ENCODE measurements at regions not wholly inside any gene's neighbourhood (a gene's known extent, or its start where the extent isn't known, plus 50 kb on each side); places are given as distances from the start of the nearest gene placed in this dataset.
"Not testable (repeated sequence)": the region's sequence is repeated elsewhere in the genome, so short reads cannot be mapped to it uniquely, and the experiment has no call there.

GRCh38 chr13:44796597-44797490 is 192.4 kb downstream of the NUFIP1 start:
- Mint-ChIP-seq H3K4me3 (no peak overlapping the region), H3K27me3 (ENCODE audit: low read depth in 3 of 3) (peaks cover 0 to 2% (median 0%) of the 10 kb centered on the region in 3 donors), H3K4me1 (no peaks in the 10 kb centered on the region), H3K27ac (no peak overlapping the region), H3K9me3 (no peaks in the 10 kb centered on the region), H3K36me3 (no peaks in the 10 kb centered on the region)
- no peak for DNase-seq

DNA sequence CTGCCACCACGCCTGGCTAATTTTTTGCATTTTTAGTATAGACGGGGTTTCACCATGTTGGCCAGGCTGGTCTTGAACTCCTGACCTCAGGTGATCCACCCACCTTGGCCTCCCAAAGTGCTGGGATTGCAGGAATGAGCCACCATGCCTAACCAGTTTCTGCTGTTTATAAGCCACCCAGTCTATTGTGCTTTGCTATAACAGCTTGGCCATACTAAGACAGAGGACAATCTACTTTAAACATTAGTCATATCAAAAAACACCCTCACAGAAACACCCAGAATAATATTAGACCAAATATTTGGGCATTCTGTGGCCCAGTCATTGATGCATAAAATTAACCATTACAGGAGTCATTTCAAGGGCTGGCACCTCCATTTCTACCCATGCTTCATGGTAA is 193.2 kb downstream of the NUFIP1 start:
- H3K27me3 Mint-ChIP-seq (ENCODE audit: low read depth in 3 of 3); H3K36me3 Mint-ChIP-seq; H3K9me3 Mint-ChIP-seq; DNase-seq; H3K4me1 Mint-ChIP-seq; H3K27ac Mint-ChIP-seq; H3K4me3 Mint-ChIP-seq: not testable (repeated sequence)

DNA sequence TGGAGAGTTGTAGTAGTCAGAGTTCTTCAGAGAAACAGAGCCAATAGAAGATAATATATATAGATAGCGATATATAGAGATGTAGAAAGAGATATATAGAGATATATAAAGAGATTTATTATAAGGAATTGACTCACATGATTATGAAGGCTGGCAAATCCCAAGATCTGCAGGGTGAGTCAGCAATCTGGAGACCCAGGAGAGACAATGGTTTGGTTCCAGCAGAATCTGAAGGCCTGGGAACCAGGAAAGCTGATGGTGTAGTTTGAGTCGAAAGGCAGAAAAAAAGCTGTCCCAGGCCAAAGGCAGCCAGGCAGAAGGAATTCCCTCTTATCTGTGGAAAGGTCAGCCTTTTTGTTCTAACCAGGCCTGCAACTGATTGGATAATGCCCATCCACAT is 194.1 kb downstream of the NUFIP1 start:
- no peaks in the 10 kb centered on the region for H3K36me3 Mint-ChIP-seq
- DNase-seq, result no peak
- no peaks in the 10 kb centered on the region for H3K27me3 Mint-ChIP-seq (ENCODE audit: low read depth in 3 of 3)
- H3K4me1 Mint-ChIP-seq, result no peaks in the 10 kb centered on the region
- no peaks in the 10 kb centered on the region for H3K9me3 Mint-ChIP-seq
- no peak overlapping the region for H3K27ac Mint-ChIP-seq
- no peak overlapping the region for H3K4me3 Mint-ChIP-seq

DNA sequence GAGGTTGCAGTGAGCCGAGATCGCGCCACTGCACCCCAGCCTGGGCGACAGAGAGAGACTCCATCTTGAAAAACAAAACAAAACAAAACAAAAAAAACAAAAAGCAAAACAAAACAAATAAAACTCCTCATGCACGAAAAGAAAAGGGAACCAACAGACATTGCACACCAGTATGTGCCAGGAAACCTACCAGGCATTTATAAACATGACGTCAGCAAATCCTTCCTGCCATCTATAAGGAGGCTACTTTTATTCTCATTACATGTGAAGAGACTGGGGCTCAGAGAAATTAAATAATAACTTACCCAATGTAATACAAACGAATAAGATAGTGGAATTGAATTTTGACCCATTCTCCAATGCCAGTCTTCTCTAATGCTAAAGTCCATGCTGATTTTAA is 197.2 kb downstream of the NUFIP1 start:
- no peak overlapping the region for H3K27ac Mint-ChIP-seq
- H3K4me1 Mint-ChIP-seq, result no peaks in the 10 kb centered on the region
- no peak for DNase-seq
- H3K4me3 Mint-ChIP-seq, result no peak overlapping the region
- H3K27me3 Mint-ChIP-seq (ENCODE audit: low read depth in 3 of 3), result peaks cover 0 to 5% (median 0%) of the 10 kb centered on the region in 3 donors
- H3K36me3 Mint-ChIP-seq, result no peaks in the 10 kb centered on the region
- no peaks in the 10 kb centered on the region for H3K9me3 Mint-ChIP-seq

DNA sequence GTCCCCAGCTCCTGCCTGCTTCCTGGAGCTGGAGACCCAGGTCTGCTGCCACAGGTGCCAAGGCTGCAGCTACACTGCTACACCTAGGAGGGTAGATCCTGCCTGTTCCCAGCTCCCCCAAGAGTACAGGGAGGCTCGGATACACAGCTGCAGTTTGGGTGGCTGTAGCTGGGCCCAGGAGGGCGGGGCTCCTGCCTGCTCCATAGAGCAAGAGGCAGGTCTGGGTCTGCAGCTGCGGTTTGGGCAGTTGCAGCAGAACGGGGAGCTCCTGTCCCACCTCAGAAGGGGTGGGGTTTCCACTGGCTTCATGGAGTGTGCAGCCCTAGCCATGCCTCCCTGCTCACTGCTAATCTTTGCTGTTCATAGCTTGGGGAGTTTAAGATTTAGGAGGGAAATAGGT is 199.0 kb downstream of the NUFIP1 start:
- H3K4me1 Mint-ChIP-seq, result no peaks in the 10 kb centered on the region
- H3K36me3 Mint-ChIP-seq, result no peaks in the 10 kb centered on the region
- H3K27ac Mint-ChIP-seq, result no peak overlapping the region
- peaks cover 0 to 5% (median 0%) of the 10 kb centered on the region in 3 donors for H3K27me3 Mint-ChIP-seq (ENCODE audit: low read depth in 3 of 3)
- H3K4me3 Mint-ChIP-seq, result no peak overlapping the region
- DNase-seq, result no peak
- no peaks in the 10 kb centered on the region for H3K9me3 Mint-ChIP-seq

DNA sequence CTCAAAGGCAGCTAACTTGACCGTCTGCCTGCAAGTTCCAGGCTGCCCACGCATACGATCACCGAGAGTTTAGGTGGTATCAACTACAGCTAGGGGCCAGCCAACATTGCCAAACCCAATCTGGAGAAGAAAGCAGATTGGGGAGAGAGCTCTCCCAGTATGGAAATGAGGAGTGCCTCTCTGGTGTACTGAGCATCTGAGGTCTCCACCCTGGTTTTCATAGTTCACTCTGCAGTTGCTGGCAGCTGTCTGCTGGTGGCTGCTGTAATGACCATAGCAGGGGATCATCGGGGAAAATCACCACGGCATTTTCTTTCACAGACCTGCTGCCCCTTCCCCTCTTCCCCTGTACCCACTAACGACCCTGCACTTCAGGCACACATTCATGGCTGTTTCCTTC is 201.7 kb downstream of the NUFIP1 start:
- Mint-ChIP-seq H3K27me3 (ENCODE audit: low read depth in 3 of 3) (peaks cover 0 to 5% (median 0%) of the 10 kb centered on the region in 3 donors), H3K4me3 (no peak overlapping the region), H3K27ac (no peak overlapping the region), H3K9me3 (no peaks in the 10 kb centered on the region), H3K36me3 (no peaks in the 10 kb centered on the region), H3K4me1 (no peaks in the 10 kb centered on the region)
- no peak for DNase-seq

DNA sequence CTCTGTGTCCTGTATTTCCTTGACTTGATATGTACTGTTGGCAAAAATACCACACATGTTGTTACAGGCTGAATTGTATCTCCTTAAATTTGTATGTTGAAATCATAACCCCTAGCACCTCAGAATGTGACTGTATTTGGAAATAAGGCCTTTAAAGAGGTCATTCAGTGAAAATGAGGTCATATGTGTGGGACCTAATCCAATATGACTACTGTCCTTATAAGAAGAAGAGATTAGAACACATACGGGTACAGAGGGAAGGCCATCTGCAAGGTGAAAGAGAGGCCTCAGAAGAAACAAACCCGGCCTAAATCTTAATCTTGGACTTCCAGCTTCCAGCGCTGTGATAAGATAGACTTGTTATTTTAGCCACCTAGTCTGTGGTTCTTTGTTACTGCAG is 202.5 kb downstream of the NUFIP1 start:
- Mint-ChIP-seq H3K27ac (no peak overlapping the region), H3K36me3 (no peaks in the 10 kb centered on the region), H3K9me3 (no peaks in the 10 kb centered on the region), H3K4me1 (no peaks in the 10 kb centered on the region), H3K4me3 (no peak overlapping the region), H3K27me3 (ENCODE audit: low read depth in 3 of 3) (peaks cover 0 to 5% (median 0%) of the 10 kb centered on the region in 3 donors)
- no peak for DNase-seq

DNA sequence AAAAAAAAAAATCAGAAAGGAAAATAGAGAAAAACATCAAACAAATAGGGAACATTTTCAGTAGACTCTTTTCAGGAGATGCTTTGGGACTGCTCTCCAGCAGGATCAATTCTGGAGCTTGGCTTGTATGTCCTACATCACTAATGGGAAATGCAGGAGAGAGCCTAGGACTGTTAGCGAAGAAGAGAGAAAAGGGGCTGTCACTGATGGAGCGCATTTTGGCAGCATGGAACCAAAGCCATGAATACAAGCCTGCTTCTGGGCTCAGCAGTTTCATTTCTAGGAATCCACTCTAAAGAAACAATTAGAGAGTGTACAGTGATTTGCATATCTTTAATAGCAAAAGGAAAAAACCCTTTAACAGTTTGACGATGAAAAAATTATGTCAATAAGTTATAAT is 203.9 kb downstream of the NUFIP1 start:
- H3K4me3 Mint-ChIP-seq, result no peak overlapping the region
- DNase-seq, result no peak

GRCh38 chr13:44784708-44785080 is 204.6 kb downstream of the NUFIP1 start:
- no peaks in the 10 kb centered on the region for H3K9me3 Mint-ChIP-seq
- H3K4me3 Mint-ChIP-seq, result no peak overlapping the region
- no peak overlapping the region for H3K27ac Mint-ChIP-seq
- H3K4me1 Mint-ChIP-seq, result no peaks in the 10 kb centered on the region
- H3K27me3 Mint-ChIP-seq (ENCODE audit: low read depth in 3 of 3), result peaks cover 0 to 8% (median 0%) of the 10 kb centered on the region in 3 donors
- H3K36me3 Mint-ChIP-seq, result no peaks in the 10 kb centered on the region
- no peak for DNase-seq

More for the DNA sequence above, 203.9 kb downstream of the NUFIP1 start:
- H3K4me1 Mint-ChIP-seq, result no peaks in the 10 kb centered on the region
- H3K36me3 Mint-ChIP-seq, result no peaks in the 10 kb centered on the region
- H3K9me3 Mint-ChIP-seq, result no peaks in the 10 kb centered on the region
- H3K27me3 Mint-ChIP-seq (ENCODE audit: low read depth in 3 of 3), result peaks cover 0 to 8% (median 0%) of the 10 kb centered on the region in 3 donors
- H3K27ac Mint-ChIP-seq, result no peak overlapping the region

GRCh38 chr13:44783994-44784707 is 205.1 kb downstream of the NUFIP1 start:
- no peak for DNase-seq
- Mint-ChIP-seq H3K4me1 (no peaks in the 10 kb centered on the region), H3K4me3 (no peak overlapping the region), H3K27ac (no peak overlapping the region), H3K9me3 (no peaks in the 10 kb centered on the region), H3K27me3 (ENCODE audit: low read depth in 3 of 3) (peaks cover 0 to 8% (median 0%) of the 10 kb centered on the region in 3 donors), H3K36me3 (no peaks in the 10 kb centered on the region)

DNA sequence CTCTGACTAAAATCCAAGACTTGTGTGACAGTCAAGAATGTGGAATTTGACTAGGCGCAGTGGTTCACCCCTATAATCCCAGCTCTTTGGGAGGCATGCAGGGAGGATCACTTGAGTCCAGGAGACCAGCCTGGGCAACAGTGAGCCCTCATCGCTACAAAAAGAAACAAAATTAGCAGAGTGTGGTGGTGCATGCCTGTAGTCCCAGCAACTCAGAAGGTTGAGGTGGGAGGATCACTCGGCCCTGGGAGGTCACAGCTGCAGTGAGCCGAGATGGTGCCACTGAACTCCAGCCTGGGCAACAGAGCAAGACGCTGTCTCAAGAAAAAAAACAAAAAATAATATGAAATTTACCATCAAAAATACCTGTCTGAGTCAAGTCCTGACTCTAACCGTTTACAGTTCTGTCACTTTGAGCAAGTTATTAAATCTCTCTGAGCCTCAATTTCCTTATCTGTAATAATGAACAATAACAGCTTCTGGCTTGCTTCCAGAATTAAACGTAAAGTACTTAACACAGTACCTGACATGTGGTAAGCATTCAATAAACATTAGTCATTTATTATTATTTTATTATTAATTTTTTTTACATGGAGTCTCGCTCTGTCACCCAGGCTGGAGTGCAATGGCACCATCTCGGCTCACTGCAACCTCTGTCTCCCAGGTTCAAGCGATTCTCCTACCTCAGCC is 204.6 kb upstream of the TSC22D1 start:
- Mint-ChIP-seq H3K4me1 (no peaks in the 10 kb centered on the region), H3K27me3 (ENCODE audit: low read depth in 3 of 3) (peaks cover 0 to 5% (median 0%) of the 10 kb centered on the region in 3 donors), H3K9me3 (no peaks in the 10 kb centered on the region), H3K36me3 (no peaks in the 10 kb centered on the region), H3K4me3 (no peak overlapping the region), H3K27ac (no peak overlapping the region)
- DNase-seq, result no peak

DNA sequence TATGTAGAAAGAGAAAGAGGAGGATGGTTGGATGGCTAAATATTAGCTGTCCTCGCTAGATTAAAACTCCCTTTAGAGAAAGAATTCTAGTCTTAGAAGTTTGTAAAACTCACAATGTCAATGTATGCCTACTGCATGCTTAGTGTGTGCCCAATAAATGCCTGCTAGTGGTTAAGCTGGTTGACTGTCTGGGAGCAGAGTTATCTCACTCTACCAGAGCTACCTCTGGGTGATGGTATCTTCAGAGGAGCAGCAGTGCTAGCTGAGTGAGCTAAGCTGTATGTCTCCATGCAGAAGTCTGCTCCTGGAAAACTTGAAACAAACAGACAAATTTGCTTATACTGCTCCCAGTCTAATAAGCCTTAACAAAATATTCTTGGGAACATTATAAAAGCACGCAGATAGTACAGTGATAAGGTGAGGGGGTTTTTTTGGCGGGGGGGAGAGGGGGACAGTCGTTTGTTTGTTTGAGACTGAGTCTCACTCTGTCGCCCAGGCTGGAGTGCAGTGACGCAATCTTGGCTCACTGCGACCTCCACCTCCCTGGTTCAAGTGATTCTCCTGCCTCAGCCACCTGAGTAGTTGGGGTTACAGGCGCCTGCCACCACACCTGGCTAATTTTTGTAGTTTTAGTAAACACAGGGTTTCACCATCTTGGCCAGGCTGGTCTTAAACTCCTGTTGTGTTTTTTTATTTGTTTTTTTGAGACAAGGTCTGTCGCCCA is 202.8 kb upstream of the TSC22D1 start:
- Mint-ChIP-seq H3K9me3 (no peaks in the 10 kb centered on the region), H3K27me3 (ENCODE audit: low read depth in 3 of 3) (peaks cover 0 to 5% (median 2%) of the 10 kb centered on the region in 3 donors), H3K36me3 (no peaks in the 10 kb centered on the region), H3K4me1 (no peaks in the 10 kb centered on the region), H3K4me3 (no peak overlapping the region), H3K27ac (no peak overlapping the region)
- no peak for DNase-seq

DNA sequence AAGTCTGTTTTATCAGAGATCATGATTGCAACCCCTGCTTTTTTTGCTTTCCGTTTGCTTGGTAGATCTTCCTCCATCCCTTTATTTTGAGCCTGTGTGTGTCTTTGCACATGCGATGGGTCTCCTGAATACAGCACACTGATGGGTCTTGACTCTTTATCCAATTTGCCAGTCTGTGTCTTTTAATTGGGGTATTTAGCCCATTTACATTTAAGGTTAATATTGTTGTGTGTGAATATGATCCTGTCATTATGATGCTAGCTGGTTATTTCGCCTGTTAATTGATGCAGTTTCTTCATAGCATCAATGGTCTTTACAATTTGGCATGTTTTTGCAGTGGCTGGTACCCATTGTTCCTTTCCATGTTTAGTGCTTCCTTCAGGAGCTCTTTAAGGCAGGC is 199.2 kb upstream of the TSC22D1 start:
- H3K27me3 Mint-ChIP-seq (ENCODE audit: low read depth in 3 of 3); H3K27ac Mint-ChIP-seq; H3K36me3 Mint-ChIP-seq; DNase-seq; H3K4me1 Mint-ChIP-seq; H3K9me3 Mint-ChIP-seq; H3K4me3 Mint-ChIP-seq: not testable (repeated sequence)

All from immature natural killer cell (primary cell).